Activated CD8-positive, alpha-beta memory T cell treated with anti-CD3 and anti-CD28 coated beads for 1 hour (primary cell): ENCODE measurements at regions not wholly inside any gene's neighbourhood (a gene's known extent, or its start where the extent isn't known, plus 50 kb on each side); places are given as distances from the start of the nearest gene placed in this dataset.

Experiments
- DNase-seq, 2 donors: peaks; one replicate each; pipeline ENCODE4 v3.0.0-alpha.2; 2020; ENCODE audit warnings: low read depth in 1 of 2; ENCODE audit errors: extremely low read depth in 1 of 2

DNA sequence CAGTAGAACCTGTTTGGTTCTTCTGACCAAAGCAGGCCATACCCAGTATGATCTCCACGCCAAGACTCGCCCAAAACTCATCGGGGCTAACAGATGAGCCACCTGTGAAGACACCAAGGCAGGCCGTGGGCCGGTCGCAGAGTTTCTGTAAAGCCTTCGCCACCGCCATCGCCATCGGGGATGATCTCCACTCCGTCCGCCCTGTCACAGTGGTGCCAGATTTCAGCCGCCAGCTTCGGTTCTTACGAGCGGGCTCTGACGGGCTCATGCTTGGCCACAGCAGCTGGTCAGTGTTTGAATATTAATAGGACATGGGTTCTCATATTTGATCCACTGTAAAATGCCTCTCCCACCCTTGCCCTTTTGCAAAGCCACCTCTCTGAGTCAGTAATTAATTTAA is 113.2 kb upstream of the TMEM132D start:
- no peak for DNase-seq

DNA sequence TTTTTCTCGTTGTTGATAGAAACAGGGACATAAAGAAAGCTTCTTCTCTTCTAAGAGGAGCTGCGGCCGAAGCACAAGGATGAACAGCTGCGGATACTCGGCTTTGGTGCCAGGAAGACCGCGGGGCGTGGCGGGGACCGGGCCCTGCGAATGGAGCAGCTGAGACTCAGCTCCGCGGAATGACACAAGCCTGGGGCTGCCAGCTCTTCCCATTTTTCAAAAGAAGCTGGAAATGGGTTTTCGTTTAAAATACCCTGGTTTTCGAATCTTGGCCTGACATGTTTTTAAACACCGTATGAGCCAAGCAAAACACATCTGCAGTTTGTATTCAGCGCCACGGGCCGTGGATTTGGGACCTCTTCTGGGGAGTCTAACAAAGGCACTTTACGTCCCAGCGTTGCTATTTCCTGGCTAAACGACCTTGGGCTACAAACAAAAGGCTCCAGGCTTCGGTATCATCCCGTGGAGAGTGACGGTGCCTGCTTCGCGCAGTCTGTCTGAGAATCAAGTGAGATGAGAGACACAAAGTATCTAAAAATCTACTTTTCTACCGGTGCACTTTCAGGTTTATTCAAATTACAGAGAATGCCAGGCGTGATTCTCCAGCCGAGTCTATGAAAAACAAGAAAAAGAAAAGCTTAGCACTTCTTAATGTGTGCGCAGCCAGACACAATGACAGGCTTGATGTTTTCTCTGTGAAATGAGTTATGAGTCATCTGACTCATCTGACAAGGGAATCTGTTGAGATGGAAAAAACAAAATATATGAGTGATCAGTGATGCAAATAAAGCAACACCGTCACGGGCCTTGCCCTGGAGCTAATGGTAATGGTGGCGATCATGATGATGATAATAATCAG is 114.0 kb upstream of the TMEM132D start:
- DNase-seq = no peak

DNA sequence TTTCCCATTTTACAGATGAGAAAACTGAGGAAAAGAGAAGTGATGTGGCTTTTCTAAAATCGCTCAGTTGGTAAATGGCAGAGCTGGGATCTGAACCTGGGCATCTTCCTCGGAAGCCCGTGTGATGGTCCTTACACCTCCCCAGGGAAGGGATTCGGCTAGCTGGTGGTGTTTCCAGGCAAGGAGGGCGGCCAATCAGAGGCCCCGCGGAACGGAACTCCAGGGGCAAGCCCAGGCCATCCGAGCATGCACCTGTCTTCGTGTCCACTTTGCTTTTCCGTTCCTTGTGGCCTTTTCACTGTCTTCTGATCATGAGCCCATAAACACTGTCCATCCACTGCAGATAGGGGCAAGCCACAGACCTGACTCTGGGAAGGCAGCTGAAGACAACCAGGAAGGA is 114.8 kb upstream of the TMEM132D start:
- no peak for DNase-seq

DNA sequence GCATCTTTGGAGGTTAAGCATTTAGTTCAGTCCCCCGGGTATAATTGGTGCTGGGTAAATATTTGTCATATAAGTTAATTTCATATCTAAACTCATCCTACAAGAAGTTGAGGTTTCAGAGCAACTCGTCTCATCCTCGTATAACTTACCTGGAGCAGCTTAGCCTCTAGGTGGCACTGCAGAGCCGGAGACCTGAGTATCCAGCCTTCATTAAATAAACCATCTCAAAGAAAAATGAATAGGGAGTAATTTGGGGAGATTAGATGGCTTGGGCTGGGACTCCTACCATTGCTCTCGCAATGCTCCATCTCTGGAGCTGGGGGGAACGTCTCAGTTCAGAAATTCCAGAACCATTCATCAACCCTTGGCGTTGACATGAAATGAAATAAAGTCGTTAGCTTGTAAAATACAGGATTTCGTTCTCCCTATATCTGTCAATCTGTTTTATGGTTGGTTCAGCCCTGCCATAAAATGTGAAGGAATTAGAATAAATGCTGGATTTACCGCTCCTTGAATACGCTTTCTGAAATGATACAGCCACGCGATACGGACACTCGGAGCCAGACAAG is 122.9 kb upstream of the TMEM132D start:
- peak in 1 of 2 donors; percentile 5 for DNase-seq

DNA sequence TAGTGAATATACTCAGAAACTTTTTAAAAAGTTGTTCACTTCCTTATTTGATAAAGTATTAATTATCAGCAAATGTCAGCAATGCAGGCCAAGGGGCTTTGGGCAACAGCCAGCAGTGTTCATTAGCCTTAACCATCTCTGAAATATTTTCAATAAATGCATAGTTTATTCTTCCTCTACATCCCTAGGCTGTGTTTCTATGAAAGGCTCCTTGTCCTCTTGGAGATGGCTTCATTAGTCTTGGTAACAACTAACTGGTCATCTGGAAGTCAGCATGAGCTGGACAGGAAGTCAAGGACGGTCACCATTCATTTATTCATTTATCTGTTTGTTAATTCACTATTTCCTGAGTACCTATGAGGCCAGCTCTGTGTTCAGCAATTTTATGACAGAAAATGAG is 124.0 kb upstream of the TMEM132D start:
- DNase-seq = no peak

DNA sequence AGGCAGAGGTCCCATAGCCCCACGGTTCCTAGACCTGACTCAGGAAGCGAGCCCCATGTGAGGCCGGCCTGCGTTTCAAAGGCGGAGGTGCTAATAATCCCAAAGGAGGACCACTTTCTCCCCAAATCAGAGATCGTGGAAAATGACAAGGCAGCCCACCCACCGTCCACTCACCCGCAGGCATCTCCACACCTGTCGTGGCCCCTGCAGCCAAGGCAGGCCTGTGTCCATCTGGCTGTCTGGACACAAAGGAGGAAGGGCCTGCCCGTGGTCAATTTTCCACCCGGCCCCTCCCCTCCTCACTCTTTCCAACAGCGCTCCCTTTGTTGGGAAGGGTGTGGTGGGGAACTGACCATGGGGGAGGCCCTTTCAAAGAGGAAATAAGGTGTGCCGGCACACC is 125.3 kb upstream of the TMEM132D start:
- no peak for DNase-seq

DNA sequence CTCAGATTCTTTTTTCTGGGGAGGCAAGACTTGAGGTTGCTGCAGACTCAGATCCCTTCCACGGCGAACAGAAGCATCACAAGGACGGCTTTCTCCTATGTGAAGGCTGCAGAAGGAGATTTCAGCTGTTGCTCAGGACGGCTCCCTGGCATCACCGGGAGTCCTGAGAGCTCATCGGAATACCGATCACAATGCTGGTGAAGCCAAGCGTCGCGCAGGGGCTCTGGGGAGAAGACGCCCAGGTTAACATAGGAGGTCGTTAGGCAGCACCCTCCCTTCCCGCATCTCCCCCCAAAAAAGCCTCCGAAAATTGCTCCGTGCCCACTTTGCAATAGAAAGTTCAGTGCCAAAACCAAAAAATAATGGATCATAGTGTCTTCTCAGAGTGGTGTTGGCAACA is 127.2 kb upstream of the TMEM132D start:
- no peak for DNase-seq

DNA sequence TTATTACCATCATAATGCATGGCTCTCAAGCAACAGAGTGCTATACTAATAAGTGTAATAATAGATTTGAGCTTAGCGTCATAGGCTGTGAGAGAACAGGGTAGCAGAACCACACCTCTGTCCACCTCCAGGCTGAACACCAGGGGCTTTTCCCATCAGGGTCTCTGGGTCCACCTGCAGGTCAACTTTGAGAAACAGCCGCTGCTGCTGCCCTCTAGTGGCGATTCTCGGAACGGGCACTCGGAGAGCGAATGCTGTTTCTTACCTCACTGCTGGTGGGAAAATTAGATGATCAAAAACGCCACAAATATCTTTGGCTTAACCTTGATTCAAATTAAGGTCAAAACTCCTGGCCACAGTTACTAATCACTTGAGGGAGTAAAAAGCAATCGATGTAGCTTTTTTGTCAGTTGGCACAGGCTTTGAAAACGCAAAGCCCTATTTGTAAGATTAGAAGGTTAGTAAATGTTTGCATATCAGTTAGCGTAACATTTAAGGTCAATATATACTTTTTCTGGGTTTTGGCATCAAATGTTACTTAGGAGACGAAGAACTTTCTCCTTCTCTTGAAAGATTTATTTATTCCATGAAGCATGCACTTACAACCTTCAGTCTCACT is 127.9 kb upstream of the TMEM132D start:
- peak; percentile 7 to 38 for DNase-seq

DNA sequence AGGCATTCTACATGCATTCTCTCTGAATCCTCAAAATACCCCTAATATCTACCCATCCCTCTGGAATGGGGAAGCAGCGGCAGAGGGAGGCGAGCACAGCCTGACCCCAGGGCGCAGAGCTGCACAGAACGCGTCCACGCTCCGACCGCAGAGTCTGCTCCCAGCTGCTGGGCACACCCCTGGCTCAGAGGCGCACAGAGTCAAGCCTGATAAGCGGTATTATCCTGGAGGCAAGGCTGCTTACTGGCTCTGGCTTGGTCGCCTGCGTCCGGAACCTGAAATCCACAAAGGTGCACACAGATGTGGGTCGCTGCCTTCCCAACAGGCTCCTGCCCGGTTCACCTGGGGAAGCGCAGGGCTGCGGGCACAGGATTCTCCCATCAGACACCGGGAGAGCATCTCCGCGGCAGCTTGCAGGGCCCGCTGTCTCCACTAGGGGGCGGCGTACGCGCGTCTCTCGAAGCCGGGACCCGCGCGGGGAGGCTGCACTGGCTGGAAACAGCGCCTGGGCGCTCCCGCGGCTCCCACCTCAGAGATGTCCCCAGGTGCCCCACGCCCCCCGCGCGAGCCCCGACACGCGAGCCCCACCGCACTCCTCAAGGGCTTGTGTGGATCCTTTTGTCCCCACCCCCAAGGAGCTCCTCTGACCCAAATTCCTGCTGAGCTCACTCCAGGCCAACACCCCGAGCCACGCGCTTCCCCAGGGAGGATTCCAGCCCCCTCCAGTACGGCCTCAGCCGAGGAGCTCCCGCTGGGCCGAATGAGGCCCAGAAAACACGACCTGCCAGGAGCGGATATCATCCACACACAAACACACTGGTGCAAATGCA is 120.1 kb upstream of the FZD10 start:
- DNase-seq = peak in 1 of 2 donors; percentile 6

DNA sequence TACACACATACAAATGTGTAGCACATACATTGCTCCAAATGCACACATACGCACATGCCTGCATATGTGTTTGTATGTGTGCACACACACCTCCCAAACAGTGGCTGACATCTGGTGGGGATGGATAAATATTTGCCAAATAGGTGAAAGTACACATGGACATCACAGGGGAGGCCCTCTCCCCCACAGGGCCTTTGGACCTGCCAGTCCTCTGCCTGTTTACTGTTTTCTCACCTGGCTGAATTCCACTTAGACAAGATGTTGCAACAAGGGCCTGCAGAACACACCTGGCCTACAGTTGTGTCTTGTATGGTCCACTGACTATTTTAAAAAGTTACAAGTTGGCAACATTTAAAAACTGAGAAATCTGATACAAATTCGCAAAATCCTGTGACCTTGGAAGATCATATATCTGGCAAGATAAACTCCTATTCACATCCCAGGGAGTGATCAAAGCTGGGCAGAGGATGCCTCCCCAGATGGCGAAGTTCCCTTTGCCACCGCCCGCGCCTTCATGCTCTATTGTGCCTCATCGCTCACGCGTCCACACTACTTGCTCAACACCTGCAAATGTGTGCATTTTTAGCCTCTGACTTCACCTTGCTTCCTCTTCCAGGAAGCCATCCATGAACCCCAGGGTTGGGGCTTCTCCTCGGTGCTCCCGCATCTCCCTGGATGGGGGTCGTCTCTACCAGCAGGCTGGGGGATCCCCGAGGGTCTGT is 118.4 kb upstream of the FZD10 start:
- DNase-seq = no peak

DNA sequence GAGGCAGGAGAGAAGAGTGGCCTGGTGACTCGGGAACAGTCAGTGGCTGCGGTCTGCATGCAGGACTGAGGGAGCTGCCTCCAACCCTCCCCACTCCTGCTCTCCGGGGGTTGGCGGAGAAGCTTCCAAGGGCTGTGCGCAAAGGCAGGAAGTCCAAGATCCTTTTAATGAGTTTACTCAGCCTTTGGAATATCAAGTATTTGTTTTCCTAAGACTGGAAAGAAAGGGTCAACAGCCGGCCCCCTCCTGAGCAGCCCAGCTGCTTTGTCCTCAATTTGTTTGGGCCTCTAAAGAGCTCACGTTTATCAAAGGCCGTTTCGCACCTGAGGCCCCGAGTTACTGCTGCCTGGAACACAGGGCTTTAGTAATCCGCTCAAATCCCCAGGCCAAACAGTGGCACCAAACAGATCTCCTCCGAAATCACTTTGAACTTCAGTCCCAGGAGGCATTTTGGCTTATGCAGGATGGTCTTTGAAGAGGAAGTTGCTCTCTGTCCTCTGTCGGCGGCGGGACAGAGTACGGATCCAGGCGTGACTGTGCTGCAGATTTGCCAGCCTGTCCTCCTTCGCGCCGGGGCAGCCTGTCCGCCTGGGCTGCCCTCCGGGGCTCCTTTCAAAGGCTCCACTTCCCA is 117.2 kb upstream of the FZD10 start:
- no peak for DNase-seq

DNA sequence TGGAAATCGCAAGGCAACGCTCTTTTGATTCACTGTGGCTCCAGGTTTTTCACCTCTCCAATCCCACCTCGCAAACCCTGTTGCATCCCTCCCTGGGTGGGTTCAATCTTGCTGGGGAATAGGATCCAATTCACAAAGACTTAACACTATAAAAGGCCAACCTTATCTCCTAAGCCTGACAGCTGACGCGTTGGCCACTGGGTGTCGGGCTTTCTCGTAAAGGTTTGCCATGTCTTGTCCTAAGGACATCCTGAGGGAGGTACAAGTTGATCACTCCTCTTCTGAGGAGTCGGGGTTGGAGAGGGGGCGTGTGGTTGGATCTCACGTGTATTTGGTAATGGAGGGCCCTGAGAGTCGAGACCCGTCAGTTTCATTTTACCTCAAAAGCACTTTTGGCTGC is 112.6 kb upstream of the FZD10 start:
- no peak for DNase-seq

DNA sequence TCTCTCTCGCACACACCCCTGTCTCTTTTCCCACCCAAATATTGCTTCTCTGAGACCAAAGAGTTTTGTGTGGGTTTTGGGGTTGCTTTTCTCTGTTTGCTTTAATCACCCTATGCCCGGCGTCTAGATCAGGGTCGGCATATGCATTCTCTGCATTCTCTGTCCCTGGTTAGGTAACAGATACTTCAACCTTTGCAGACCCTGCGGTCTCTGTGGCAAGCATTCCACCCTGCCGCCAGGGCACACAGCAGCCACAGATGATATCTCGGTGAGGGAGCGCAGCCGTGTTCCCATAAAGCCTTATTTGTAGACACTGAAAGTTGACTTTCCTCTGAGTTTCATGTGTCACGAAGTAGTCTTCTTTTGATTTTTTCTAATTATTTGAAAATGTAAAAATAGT is 110.4 kb upstream of the FZD10 start:
- DNase-seq = no peak

DNA sequence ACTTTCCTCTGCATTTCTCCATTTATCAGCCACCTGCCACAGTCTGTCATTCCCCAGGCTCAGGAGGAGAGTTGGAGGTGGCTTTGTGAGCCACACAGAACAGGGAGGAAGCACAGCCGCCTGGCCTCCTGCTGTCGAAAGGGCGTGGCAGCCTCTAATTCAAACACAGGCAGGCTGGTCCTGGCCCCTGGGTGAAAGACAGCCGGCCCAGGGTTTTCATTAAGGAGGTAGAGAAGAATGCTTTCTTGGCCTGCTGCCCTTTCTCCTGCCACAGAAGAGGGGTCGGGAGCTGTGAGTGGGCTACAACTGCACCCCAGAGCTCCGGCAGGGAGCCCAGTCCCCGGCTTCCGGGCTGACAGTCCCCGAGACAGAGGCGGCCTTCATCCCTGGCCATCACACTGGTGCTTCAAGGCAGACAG is 108.6 kb upstream of the FZD10 start:
- no peak for DNase-seq

DNA sequence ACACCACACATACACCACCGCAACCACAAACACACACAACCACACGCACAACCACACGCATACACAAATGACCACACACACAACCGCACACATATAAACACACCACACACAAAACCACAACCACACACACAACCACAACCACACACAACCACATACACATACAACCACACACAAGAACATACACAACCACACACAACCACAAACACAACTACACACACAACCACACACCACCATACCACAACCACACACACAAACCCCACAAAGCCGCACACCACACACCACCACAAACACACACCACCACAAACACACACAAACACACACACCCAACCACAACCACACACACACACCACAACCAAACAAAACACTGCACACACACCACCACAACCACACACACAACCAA is 107.5 kb upstream of the FZD10 start:
- no peak for DNase-seq

DNA sequence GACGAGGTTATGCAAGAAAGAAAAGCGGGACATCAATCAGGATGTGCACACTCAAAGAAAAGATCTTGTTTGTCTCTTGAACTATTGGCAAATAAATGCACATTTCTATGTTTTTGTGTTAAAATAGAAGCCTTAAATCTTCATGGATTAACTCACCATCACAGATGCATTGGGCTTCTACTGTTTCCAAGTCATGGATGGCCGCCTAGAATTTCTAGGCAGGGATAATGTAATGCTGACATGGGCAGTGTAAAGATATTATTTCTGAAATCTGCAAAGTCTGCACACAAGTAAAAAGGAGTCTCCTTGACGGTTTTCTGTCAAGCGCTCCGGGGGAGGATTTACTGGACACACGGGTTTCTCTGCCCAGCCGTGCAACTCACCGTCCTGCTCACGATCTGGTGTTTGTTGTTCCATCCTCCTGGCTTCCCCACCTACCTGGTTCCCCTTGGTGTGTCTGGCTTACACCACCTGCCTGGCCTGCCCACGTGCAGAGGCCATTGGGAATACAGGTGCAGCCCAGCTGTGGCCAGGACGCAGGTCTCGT is 103.3 kb upstream of the FZD10 start:
- no peak for DNase-seq

DNA sequence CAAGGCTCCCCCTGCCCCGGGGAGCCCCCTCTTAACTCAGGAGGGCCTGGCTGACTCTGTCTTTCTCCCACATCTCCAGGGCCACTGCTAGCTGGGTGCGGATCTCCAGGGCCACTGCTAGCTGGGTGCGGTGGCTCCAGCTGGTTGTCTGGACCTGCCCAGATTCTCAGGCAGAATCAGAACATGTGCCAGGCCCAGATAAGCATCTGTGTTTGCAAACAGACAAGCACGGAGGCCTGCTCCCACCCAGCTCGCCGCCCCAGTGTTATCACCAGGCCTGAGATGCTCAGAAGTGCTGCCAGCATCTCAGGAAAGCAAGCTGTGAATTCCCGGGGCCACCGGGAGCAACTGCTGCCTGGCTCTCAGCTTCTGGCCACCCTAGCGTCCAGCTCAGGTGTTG is 98.4 kb upstream of the FZD10 start:
- no peak for DNase-seq

DNA sequence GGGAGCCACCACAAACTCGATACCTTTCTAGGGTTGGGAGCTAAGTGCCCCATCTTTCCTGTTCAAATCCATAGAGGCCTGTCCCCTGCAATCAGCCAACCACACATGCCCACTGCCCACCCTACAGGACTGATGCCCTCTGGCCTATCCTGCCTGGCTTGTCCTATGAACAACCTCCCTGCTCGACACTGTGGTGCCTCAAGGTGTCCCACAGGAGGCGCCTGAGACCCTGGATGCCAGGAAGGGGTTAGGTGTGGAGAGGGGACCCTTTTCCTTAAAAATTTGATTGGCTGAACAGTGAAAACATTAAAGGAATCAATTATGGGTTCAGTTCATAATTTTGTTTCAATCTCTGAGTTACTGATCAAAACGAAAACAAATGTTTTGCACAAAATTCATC is 97.3 kb upstream of the FZD10 start:
- DNase-seq = no peak

DNA sequence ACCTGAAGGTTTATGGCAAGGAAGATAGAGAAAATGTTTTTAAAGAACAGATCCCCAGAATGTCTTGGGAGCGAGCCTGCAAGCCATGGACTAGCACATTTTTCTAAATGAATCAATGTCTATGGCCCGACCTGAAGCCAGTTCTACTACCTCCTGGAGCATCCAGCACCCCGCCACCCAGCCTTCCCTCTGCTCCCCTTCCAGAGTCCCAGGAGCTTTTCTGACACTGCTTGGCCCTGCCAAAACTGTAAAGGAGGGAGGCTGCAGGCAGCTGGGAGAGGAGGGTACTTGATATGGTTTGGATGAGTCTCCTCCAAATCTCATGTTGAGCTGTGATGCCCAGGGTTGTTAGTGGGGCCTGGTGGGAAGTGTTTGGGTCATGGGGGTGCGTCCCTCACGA is 95.5 kb upstream of the FZD10 start:
- no peak for DNase-seq

DNA sequence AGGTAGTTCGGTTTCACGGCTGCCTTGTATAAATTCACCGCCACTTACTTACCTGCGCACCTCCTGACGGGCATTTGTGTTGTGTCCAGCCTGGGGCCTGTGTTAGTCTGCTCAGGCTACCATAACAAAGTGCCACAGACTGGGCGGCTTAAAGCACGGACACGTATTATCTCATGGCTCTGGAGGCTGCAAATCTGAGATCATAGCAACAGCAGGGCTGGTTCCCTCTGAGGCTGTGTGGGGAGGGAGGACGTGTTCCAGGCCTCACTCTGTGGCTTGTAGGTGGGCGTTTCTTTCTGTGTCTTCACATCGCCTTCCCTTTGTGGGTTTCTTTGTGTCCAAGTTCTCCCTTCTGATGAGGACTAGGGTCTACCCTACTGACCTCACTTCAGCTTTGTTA is 93.5 kb upstream of the FZD10 start:
- no peak for DNase-seq
